ENCODE measurements at regions not wholly inside any gene's neighbourhood (a gene's known extent, or its start where the extent isn't known, plus 50 kb on each side); places are given as distances from the start of the nearest gene placed in this dataset.
"Not testable (repeated sequence)": the region's sequence is repeated elsewhere in the genome, so short reads cannot be mapped to it uniquely, and the experiment has no call there.

- not testable (repeated sequence) for H3K27me3 Mint-ChIP-seq (ENCODE audit: low read depth); H3K9me3 Mint-ChIP-seq; H3K36me3 Mint-ChIP-seq (ENCODE audit: insufficient read depth); DNase-seq; ATAC-seq; H3K4me1 Mint-ChIP-seq (ENCODE audit: low read depth); H3K4me3 Mint-ChIP-seq
Observed at GRCh38 chr2:111291566-111291965, 170.9 kb downstream of the BCL2L11 start.

- H3K36me3 Mint-ChIP-seq (ENCODE audit: insufficient read depth); H3K9me3 Mint-ChIP-seq; H3K4me3 Mint-ChIP-seq; H3K4me1 Mint-ChIP-seq (ENCODE audit: low read depth); H3K27me3 Mint-ChIP-seq (ENCODE audit: low read depth); DNase-seq: not testable (repeated sequence)
- peak; percentile 64 to 65 for ATAC-seq
Observed at GRCh38 chr2:111292232-111292968, 171.7 kb downstream of the BCL2L11 start.

GRCh38 chr2:111294699-111295098 is 174.0 kb downstream of the BCL2L11 start:
- not testable (repeated sequence) for H3K27me3 Mint-ChIP-seq (ENCODE audit: low read depth); DNase-seq; H3K4me1 Mint-ChIP-seq (ENCODE audit: low read depth)

GRCh38 chr2:111296122-111296804 is 175.5 kb downstream of the BCL2L11 start:
- H3K27me3 Mint-ChIP-seq (ENCODE audit: low read depth); H3K36me3 Mint-ChIP-seq (ENCODE audit: insufficient read depth); H3K4me1 Mint-ChIP-seq (ENCODE audit: low read depth); H3K4me3 Mint-ChIP-seq; ATAC-seq; H3K9me3 Mint-ChIP-seq; DNase-seq: not testable (repeated sequence)

More at GRCh38 chr2:111294699-111295098, 174.0 kb downstream of the BCL2L11 start:
- ATAC-seq; H3K9me3 Mint-ChIP-seq; H3K36me3 Mint-ChIP-seq (ENCODE audit: insufficient read depth); H3K4me3 Mint-ChIP-seq: not testable (repeated sequence)

- H3K4me1 Mint-ChIP-seq (ENCODE audit: low read depth); H3K36me3 Mint-ChIP-seq (ENCODE audit: insufficient read depth); H3K9me3 Mint-ChIP-seq; H3K4me3 Mint-ChIP-seq; ATAC-seq; DNase-seq; H3K27me3 Mint-ChIP-seq (ENCODE audit: low read depth): not testable (repeated sequence)
Observed at GRCh38 chr2:111297128-111297527, 176.4 kb downstream of the BCL2L11 start.

GRCh38 chr2:111298927-111299326 is 178.2 kb downstream of the BCL2L11 start:
- DNase-seq; H3K27me3 Mint-ChIP-seq (ENCODE audit: low read depth); H3K4me3 Mint-ChIP-seq; H3K36me3 Mint-ChIP-seq (ENCODE audit: insufficient read depth); H3K9me3 Mint-ChIP-seq; ATAC-seq; H3K4me1 Mint-ChIP-seq (ENCODE audit: low read depth): not testable (repeated sequence)

- not testable (repeated sequence) for H3K9me3 Mint-ChIP-seq; DNase-seq; ATAC-seq; H3K4me1 Mint-ChIP-seq (ENCODE audit: low read depth); H3K36me3 Mint-ChIP-seq (ENCODE audit: insufficient read depth); H3K4me3 Mint-ChIP-seq; H3K27me3 Mint-ChIP-seq (ENCODE audit: low read depth)
Observed at GRCh38 chr2:111299635-111300034, 178.9 kb downstream of the BCL2L11 start.

- DNase-seq; H3K27me3 Mint-ChIP-seq (ENCODE audit: low read depth); ATAC-seq; H3K36me3 Mint-ChIP-seq (ENCODE audit: insufficient read depth); H3K4me3 Mint-ChIP-seq; H3K4me1 Mint-ChIP-seq (ENCODE audit: low read depth); H3K9me3 Mint-ChIP-seq: not testable (repeated sequence)
Observed at GRCh38 chr2:111301677-111302076, 181.0 kb downstream of the BCL2L11 start.

- DNase-seq; H3K9me3 Mint-ChIP-seq; H3K4me1 Mint-ChIP-seq (ENCODE audit: low read depth); H3K27me3 Mint-ChIP-seq (ENCODE audit: low read depth); ATAC-seq; H3K4me3 Mint-ChIP-seq; H3K36me3 Mint-ChIP-seq (ENCODE audit: insufficient read depth): not testable (repeated sequence)
Observed at GRCh38 chr2:111302397-111303218, 181.9 kb downstream of the BCL2L11 start.

- H3K36me3 Mint-ChIP-seq (ENCODE audit: insufficient read depth); H3K9me3 Mint-ChIP-seq; DNase-seq; H3K4me3 Mint-ChIP-seq; ATAC-seq; H3K27me3 Mint-ChIP-seq (ENCODE audit: low read depth); H3K4me1 Mint-ChIP-seq (ENCODE audit: low read depth): not testable (repeated sequence)
Observed at GRCh38 chr2:111307302-111307701, 186.6 kb downstream of the BCL2L11 start.

- H3K27me3 Mint-ChIP-seq (ENCODE audit: low read depth); ATAC-seq; DNase-seq; H3K4me1 Mint-ChIP-seq (ENCODE audit: low read depth); H3K9me3 Mint-ChIP-seq; H3K36me3 Mint-ChIP-seq (ENCODE audit: insufficient read depth); H3K4me3 Mint-ChIP-seq: not testable (repeated sequence)
Observed at GRCh38 chr2:111309231-111310075, 188.7 kb downstream of the BCL2L11 start.

- H3K4me3 Mint-ChIP-seq; ATAC-seq; DNase-seq; H3K9me3 Mint-ChIP-seq; H3K4me1 Mint-ChIP-seq (ENCODE audit: low read depth); H3K36me3 Mint-ChIP-seq (ENCODE audit: insufficient read depth); H3K27me3 Mint-ChIP-seq (ENCODE audit: low read depth): not testable (repeated sequence)
Observed at GRCh38 chr2:111310395-111310794, 189.7 kb downstream of the BCL2L11 start.

GRCh38 chr2:111311568-111311967 is 190.9 kb downstream of the BCL2L11 start:
- not testable (repeated sequence) for H3K27me3 Mint-ChIP-seq (ENCODE audit: low read depth); H3K36me3 Mint-ChIP-seq (ENCODE audit: insufficient read depth); DNase-seq; ATAC-seq; H3K4me3 Mint-ChIP-seq; H3K4me1 Mint-ChIP-seq (ENCODE audit: low read depth); H3K9me3 Mint-ChIP-seq
